Adipose tissue (tissue), 3 donors: ENCODE measurements at regions not wholly inside any gene's neighbourhood (a gene's known extent, or its start where the extent isn't known, plus 50 kb on each side); places are given as distances from the start of the nearest gene placed in this dataset.
"Not testable (repeated sequence)": the region's sequence is repeated elsewhere in the genome, so short reads cannot be mapped to it uniquely, and the experiment has no call there.

Source experiments
- H3K27ac ChIP-seq: one replicate; pipeline ENCODE4 v1.5.1; 2013; ENCODE audit warnings: low read depth, low read length
- WGBS, 3 donors: extraction: QIAGEN DNeasy Blood & Tissue Kit; methylation state at CpG; one replicate each; pipeline ENCODE4 v1.1.7; 2013; 5-methylcytosine and 5-hydroxymethylcytosine counted together
- donor health status: healthy with polysubstance abuse.
- donor health status: Bipolar disorder and iron deficiency.
- donor health status: healthy.

DNA sequence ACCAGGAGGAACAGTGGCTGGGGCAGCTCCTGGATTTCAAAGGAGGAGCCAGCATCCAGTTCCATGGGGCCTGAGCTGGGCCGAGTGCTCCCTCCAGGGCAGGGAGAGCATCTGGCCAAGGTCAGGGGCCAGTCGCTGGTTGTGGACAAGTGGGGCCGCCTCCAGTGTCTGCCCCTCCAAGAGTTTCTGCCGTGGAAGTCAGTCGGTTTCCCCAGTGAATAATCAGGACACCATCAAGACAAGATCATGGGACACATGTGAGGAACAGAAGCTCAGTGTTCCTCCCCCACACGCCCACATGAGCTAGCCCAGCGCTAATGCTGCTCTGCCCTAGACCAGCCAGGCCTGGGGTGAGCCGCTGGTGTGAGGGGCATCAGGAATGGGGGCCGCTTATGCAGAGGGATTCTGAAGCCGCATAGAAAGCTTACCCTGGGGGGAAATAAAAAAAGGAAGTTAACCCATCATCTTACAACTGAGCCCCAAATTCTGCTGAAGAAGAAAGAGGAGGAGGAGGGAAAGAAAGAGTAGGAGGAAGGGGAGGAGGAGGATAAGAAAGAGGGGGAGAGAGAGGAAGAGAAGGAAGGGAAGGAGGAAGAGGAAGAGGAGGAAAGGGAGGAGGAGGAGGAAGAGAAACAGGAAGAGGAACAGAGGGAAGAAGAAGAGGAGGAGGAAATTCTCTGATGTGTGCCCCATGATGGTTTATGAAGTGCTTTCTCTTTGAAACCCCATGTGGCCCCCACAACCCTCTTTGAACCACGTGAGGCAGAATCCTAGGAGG is 198.4 kb downstream of the MATN1 start:
- no peak overlapping the region for H3K27ac ChIP-seq
- 59 to 67% (median 66%) methylated on average over 11 of the region's 11 CpGs for WGBS, 3 donors

DNA sequence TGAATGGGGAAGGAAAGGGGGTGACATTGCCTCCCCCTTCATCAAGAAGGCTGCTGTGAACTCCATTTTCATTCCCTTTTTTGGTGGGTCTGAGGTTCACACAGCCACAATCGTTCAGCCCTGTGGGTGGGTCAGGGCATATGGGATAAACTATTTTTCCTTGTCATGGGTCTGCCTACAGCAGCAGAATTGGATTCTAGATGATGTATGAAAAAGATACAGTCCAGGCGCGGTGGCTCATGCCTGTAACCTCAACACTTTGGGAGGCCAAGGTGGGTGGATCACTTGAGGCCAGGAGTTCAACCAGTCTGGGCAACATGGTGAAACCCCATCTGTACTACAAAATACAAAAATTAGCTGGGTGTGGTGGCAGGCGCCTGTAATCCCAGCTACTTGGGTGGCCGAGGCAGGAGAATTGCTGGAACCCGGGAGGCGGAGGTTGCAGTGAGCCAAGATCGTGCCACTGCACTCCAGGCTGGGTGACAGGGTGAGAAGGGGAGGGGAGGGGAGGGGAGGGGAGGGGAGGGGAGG is 199.3 kb downstream of the MATN1 start:
- H3K27ac ChIP-seq: not testable (repeated sequence)
- WGBS, 3 donors: 72 to 90% (median 81%) methylated on average over 3 to 8 of the region's 8 CpGs

DNA sequence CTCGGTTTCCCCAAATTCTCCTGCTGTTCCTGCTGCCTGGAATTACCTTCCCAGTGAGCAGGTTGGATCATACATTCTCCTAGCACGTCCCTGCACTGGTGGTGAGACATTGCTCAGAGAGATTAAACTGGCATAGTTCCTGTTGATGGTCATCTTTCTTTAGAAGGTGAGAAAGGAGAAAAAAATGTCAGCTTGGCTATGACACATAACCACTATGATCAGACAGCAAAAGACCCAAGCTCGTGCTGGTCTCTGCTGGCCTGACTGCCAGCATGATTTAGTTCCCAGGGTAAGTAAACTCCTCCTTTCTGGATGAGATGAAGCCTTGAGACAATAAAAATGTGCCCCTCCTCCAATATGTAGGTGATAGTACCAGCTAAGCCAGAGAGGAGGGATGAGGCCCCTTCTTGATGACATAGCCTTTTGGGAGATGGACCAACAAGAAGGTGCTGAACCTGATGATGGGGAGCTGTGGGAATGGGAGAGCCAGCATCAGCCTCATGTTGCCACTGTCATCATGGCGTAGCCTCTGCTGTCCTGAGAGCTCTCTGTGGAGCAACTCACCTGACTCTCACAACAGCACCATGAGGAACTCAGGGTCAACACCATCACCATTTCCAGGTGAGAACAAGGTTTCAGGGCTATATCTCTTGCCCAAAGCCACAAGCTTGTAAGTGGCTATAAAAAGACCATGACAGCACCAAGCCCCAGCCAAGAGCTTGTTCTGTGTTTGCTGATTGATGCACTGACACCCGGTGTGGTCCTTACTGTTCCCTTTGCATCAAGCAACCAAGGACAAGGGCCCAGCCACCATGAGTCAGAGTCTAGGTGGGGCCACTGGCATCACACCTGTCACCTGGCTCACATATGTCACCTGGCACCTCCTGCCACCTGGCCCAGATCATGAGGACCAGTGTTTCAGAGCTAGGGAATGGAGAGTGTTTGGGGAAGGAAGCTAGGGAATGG is 200.0 kb downstream of the MATN1 start:
- 60 to 62% (median 61%) methylated on average over 5 of the region's 5 CpGs for WGBS, 3 donors
- H3K27ac ChIP-seq: no peak overlapping the region

DNA sequence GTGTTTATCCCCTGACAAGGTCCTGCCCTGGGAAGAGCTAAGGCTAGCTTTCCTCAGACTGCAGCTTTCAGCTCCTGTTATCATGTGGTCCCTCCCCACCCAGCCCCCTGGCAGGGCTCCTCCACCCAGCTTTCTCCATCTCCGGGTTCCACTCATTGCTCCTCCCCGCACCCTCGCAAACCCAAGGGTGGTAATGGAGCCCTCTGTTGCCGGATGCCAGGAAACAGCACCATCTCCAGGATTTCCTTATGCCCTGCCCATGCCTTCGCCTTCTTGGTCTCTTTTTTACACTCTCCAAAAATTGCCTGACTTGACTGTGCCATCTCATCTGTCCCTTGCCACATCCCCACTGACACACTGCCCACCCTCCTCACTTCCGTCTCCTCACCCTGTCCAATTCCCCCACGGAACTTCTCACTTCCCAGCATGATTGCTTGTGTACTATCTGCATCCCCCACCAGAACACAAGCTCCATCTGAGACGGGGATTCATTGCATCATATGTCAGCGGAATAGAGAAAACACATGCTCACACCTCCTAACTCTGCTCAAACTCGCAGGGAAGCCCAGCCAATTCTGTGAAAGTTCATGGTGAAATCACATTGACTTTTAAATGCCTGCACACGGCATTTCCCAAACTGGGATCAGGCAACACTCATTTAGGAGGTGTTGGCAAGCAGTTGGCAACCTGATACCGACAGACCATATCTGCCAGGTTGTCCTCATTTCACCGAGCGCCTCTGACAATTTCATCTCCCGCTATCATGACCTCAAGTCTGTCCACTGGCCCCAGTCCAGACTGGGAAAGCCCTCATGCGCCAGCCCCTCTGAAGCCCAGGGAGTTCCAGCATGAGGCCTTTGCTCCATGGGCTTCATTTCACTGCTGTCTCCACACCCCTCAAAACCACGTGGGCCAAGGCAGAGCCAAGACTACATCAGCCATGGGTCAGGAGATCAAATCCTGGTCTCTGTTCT is 201.1 kb downstream of the MATN1 start:
- 35 to 44% (median 42%) methylated on average over 17 of the region's 17 CpGs for WGBS, 3 donors
- H3K27ac ChIP-seq: no peak overlapping the region

DNA sequence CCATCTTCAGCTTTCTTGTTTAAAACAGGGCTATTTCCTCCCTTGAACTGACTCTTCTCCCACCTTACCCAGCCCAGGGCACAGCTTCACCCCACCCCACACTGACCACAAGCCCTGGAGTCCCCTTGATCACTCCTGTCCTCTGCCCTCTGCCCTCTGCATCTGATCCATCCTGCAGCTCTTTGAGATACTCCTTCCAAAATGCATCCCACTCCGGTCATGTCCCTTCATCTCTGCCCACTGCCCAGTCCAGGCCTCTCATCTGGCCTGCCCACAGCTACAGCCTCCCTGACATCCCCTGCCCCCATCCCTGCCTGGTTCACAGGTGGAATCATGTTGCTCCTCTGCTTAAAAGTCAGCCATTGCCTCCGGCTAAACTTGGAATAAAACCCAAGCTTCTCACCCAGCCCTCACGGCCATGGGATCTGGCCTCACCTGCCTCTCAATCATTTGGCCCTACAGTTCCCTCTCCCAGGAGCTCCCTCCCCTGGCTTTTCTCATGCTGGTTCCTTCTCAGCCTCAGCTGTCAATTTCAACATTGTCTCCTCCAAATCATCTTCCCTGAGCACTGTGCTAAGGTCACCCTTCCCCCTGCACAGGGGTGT is 202.0 kb downstream of the MATN1 start:
- no peak overlapping the region for H3K27ac ChIP-seq
- whole genome bisulfite sequencing, 3 donors: 67 to 83% (median 68%) methylated on average over 3 of the region's 3 CpGs

DNA sequence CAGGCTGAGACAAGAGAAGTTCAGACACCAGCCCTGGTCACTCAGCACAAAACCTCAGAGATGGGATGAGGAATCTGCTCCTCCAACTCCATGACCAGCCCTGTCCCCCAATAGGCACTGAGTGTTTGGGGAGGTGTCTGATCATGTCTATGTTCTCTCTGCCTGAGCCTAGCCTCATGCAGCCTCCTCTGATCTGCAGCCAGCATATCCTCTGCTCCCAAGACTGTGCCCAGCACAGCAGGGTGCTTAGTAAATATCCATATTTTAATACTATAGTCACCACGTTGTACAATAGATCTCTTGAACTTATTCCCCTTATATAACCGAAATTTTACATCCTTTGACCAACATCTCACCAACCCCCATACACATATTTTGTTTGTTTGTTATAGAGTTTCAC is 202.9 kb downstream of the MATN1 start:
- 47 to 72% (median 63%) methylated on average over 2 of the region's 2 CpGs for WGBS, 3 donors
- no peak overlapping the region for H3K27ac ChIP-seq

DNA sequence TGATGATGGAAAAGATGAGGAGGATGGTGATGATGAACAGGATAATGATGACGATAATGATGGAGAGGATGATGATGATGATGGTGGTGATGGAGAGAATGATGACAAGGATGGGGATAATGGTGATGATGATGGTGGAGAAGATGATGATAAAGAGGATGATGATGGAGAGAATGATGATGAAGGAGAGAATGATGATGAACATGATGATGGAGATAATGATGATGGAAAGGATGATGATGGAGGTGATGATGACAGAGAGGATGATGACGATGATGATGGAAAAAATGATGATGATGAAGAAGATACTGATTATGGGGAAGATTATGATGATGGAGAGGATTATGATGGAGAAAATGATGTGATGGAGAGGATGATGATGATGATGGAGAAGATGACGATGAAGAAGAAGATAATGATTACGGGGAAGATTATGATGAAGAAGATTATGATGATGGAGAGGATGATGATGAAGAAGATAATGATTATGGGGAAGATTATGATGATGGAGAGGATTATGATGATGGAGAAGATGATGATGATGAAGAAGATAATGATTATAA is 204.1 kb downstream of the MATN1 start:
- no peak overlapping the region for H3K27ac ChIP-seq
- 66 to 96% (median 71%) methylated on average over 4 of the region's 4 CpGs for WGBS, 3 donors

DNA sequence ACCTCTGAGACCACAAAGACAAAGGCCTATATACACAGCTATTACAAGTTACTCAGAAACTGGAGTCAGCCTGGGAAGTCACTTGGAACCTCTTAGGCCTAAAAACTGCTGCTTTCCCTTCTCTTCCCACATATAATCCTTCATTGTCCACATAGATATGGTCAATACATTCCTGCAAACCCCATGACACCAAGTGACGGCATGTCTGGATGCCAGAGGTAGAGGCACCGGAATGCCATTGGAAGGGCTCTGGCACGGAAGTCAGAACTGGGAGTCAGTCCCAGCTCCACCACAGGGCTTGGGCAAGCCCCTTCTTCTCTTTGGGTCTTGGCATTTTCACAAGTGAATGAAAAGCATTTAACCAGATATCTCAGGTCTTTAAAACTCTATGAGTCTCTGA is 204.7 kb downstream of the MATN1 start:
- H3K27ac ChIP-seq: no peak overlapping the region
- 59 to 93% (median 80%) methylated on average over 3 of the region's 3 CpGs for WGBS, 3 donors

DNA sequence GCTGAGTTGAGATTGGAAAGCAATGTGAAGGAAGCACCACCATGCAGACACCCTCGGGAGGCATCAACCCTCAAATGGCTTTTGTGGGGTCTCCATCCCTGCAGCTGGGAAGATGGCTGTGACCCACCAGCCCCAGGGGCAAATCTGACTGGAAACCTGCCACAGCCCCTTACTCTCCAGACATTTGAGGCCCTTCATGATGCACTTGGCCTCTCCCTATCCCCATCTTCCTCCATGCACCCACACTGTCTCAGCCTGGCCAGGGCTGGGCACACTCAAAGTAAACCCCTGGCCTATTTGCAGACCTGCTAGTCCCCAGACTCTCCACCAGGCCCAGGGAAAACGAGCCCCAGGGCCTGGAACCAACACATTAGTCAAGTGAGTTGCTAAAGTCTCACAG is 205.2 kb downstream of the MATN1 start:
- no peak overlapping the region for H3K27ac ChIP-seq
- 36 to 62% (median 60%) methylated on average over 2 of the region's 2 CpGs for WGBS, 3 donors

DNA sequence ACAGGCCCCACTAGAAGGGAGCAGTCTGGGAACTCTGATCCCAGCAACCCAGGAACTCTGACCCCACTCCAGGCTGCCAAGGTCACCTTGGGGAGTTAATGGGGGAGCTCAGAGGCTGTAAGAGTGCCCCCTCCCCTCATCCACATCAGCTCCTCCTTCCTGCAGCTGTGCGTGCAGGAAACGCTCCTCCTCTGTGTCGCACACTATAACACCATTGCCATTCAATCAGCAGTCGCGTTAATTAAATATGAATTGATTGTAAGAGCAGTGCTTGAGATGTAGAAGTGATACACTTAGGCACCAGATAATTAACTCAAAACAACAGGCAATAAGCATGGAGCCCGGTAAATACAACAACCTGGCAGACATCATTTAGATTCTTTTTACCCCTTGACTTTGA is 205.7 kb downstream of the MATN1 start:
- H3K27ac ChIP-seq: not testable (repeated sequence)
- whole genome bisulfite sequencing, 3 donors: 56 to 90% (median 78%) methylated on average over 6 of the region's 6 CpGs

DNA sequence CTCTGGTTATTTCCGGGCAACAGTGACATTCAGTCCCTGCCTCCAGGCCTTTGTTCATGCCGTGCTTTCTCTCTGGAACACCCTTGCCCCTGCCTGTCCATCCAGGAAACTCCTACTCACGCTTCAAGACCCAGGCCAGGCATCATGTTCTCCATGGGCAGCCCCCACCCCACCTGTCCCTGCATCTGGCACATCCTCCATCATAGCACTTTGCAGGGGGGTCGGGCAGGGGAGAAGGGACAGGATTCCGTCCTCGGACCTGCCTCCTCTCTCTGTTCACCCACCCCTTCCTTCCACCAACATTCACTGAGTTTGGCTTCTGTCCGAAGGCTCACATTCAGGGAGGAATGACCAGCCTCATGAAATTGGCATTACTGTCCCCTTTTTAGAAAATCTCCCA is 206.1 kb downstream of the MATN1 start:
- WGBS, 3 donors: 70 to 85% (median 73%) methylated on average over 6 to 7 of the region's 7 CpGs
- not testable (repeated sequence) for H3K27ac ChIP-seq

DNA sequence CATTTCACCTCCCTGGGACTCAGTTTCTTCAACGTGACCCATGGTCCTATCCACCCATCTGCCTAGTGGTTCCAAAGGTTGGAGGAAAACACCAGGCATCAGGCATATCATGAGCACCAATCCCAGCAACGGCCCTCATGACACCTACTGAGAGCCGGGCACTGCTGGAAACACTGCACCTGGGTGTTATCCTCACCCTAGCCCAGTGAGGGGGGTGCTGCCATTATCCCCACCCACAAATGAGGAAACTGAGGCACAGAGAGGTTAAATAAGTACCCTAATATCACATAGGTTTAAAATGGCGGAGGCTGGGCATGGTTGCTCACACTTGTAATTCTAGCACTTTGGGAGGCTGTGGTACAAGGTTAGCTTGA is 206.9 kb downstream of the MATN1 start:
- 83 to 93% (median 84%) methylated on average over 4 of the region's 4 CpGs for WGBS, 3 donors
- no peak overlapping the region for H3K27ac ChIP-seq

DNA sequence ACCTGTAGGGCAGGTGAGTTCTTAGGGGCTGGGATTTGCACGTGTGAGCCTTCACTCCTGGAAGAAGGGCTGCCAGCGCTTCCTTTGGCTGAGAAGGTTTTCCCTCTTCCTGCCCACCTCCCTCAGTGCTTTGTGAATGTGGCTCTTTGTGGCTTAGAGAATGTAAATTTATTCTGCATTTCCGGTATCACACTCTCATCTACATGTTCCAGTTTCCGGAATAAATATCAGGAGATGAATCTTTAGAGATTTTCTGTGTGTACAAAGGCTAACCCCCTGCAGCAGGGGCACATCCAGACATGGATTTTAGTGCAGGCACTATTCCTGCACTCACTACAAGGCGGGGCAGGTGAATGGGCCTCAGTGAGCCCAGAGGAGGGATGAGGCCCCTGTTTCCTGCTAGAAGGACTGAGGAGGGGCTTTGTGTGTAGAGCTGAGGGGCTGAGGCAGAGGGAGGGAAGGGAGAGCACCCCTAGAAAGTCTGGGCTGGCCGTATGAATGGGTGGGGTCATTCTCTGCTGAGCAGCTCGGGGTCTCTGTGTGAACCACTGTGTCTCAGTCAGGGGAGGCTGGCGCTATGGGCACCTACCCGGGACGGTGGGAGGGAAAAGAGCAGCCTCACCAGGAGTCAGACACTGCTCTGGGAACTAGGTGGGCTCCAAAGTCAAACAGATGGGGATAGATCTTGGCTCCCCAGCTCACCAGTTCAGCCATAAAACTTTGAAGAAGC is 207.5 kb downstream of the MATN1 start:
- 67 to 73% (median 67%) methylated on average over 10 of the region's 10 CpGs for WGBS, 3 donors
- no peak overlapping the region for H3K27ac ChIP-seq

DNA sequence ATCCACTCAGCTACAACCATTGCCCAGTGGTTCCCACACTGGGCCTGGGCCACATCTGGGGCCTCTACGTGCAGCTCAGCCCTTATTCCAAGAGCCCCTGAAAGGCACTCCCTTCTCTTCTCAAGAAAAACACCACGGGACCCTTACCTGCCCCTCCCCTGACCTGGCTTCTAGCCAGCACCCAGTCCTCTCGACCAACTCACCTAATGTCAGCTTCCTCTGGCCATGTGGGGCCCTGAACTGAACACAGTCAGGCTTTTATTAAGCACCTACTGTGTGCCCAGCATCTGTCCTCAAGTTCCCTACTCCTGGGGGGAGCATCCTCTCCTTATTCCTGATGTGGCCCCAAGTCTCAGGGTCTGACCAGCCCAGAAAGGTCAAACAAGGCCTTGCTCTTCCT is 208.4 kb downstream of the MATN1 start:
- no peak overlapping the region for H3K27ac ChIP-seq
- 53 to 62% (median 54%) methylated on average over 3 of the region's 3 CpGs for WGBS, 3 donors

DNA sequence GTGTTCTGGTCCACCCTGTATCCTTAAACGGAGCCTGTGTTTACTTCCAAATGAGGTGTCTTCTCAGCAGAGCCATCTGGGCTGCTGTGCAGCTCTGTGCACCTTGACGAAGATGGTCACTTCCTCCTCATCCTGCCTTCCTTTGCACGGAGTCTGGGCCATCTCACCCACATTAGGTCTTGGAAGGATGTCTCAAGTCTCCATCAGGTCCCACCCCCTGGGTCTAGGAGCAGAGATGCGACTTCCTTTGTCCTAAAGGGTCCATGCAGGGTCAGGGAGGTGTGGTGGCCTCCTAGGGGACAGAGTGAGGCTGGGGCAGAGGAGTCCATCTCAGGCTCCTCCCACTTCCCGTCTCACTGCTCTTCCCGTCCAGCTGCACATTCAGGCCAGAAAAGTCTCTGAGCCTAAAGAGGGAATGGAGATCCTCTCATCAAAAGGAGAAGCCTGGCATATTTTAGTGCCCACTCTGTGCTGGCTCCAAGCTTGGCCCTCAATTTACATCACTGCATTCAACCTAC is 209.2 kb downstream of the MATN1 start:
- WGBS, 3 donors: 39 to 51% (median 40%) methylated on average over 6 of the region's 6 CpGs
- H3K27ac ChIP-seq: no peak overlapping the region

DNA sequence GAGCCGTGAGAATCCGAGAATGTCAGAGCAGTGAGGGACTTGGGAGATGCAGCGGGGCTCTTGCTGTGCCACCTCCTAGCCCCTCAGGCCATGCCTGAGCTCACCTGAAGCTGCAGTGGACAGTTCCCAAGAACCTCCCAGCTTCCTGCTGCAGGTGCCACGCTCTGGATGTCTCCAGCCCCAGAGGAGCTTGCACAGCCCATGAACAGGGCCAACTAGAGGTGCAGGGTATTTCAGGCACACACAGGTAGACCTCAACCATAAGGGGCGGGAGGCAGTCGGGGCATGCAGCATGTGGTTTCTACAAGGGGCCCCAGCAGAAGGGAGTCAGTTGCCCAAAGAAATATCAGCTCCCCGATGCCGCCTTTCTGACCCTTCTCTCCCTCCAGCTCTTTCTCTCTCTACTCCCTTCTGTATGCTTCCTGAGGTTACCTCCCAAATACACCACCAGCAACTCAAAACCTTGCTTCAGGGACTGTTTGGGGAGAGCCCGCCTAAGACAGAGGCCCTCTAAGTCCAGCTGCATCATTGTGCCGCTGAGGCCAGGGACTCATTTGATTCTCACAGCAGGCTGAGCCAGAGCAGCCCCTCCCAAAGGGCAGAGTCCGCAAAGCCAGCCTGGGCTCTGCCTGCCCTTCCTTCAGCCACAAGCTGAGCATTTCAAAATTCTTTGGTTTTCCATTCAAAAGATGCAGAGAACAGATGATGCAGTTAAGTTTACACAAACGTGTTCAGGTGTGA is 209.8 kb downstream of the MATN1 start:
- 59 to 78% (median 74%) methylated on average over 12 of the region's 12 CpGs for WGBS, 3 donors

More for the DNA sequence above, 209.8 kb downstream of the MATN1 start:
- no peak overlapping the region for H3K27ac ChIP-seq
